K562 (cell line): ENCODE measurements at regions not wholly inside any gene's neighbourhood (a gene's known extent, or its start where the extent isn't known, plus 50 kb on each side); places are given as distances from the start of the nearest gene placed in this dataset.

ENCODE experiments used
- ATAC-seq: fragments of 200-7000 bp; cut with Tn5 transposase; 3 replicates; pipeline ENCODE4 v1.9.1; 2020; ENCODE audit warnings: moderate library complexity
- BruUV-seq: library from RNA; stranded (reverse); fragments of 400-500 nt; replicated peaks from 2 replicates; lab custom pipeline; 2021; lab: Mats Ljungman, UMichigan
- CTCF ChIA-PET: fragments of 300-600 bp; formaldehyde crosslinking; extraction: SDS; loops from one replicate; lab custom pipeline; 2021; ENCODE audit warnings: low intra/inter-chr PET ratio; lab: Yijun Ruan, JAX
- POLR2A ChIA-PET: fragments of 300-600, 350-650 bp; sonication (Branson Sonifier 250); formaldehyde crosslinking; extraction: SDS; loops from one replicate; lab custom pipeline; 2021; ENCODE audit warnings: antibody characterized with exemption, inconsistent platforms; lab: Yijun Ruan, JAX
- DNase-seq, 4 experiments: peaks; one replicate each; pipeline versions ENCODE4 v3.0.0 to v3.0.0-alpha.2; 2011 to 2018; ENCODE audit warnings: low spot score in 3 of 4, mixed read lengths in 3 of 4; ENCODE audit errors: extremely low read depth in 1 of 4
- FAIRE-seq: peaks from 2 replicates; lab custom pipeline; 2011; peaks lifted over from hg19 to GRCh38; lab: Jason Lieb, UNC
- H2AFZ ChIP-seq: 2 replicates; pipeline ENCODE4 v1.6.0; 2011; ENCODE audit warnings: low read depth, low read length, control low read depth, inconsistent platforms
- H3K27ac ChIP-seq: fragments of 200-600 bp; 3 replicates; pipeline ENCODE4 v1.8.0; 2011; ENCODE audit warnings: low read depth, mild to moderate bottlenecking, control low read depth, inconsistent platforms, low read length, moderate library complexity, mixed read lengths; ENCODE audit errors: extremely low read depth
- H3K27me3 ChIP-seq, 2 experiments: fragments of 300-600 bp in 1 of 2; 2 replicates in 1 of 2; 3 replicates in 1 of 2; pipeline versions ENCODE4 v1.6.0 to v1.8.0; 2011; ENCODE audit warnings: inconsistent platforms in 2 of 2, low read length in 2 of 2, mild to moderate bottlenecking in 1 of 2, mixed read lengths in 1 of 2, moderate library complexity in 1 of 2; ENCODE audit not compliant: control insufficient read depth in 2 of 2, insufficient read depth in 2 of 2
- H3K36me3 ChIP-seq: fragments of 300-600 bp; 3 replicates; pipeline ENCODE4 v1.8.0; 2011; ENCODE audit warnings: mild to moderate bottlenecking, low read length, inconsistent platforms; ENCODE audit not compliant: control insufficient read depth, insufficient read depth
- H3K4me1 ChIP-seq, 2 experiments: fragments of 200-600 bp in 1 of 2; replicated peaks in 1 of 2; 2 replicates in 1 of 2; 3 replicates in 1 of 2; pipeline versions ENCODE4 v1.5.1 to v1.8.0; 2011; ENCODE audit warnings: inconsistent platforms in 2 of 2, low read length in 2 of 2, mild to moderate bottlenecking in 1 of 2, mixed read lengths in 1 of 2, moderate library complexity in 1 of 2; ENCODE audit not compliant: control insufficient read depth in 2 of 2, insufficient read depth in 2 of 2
- H3K4me2 ChIP-seq: 2 replicates; pipeline ENCODE4 v1.6.1; 2011; ENCODE audit warnings: low read length, control low read depth, inconsistent platforms, mixed read lengths; ENCODE audit not compliant: insufficient read depth
- H3K4me3 ChIP-seq: fragments of 200-600 bp; sonication (generic), shearing (Covaris generic); 2 replicates; pipeline ENCODE4 v1.5.1; 2016; ENCODE audit warnings: control low read depth, inconsistent platforms
- H3K79me2 ChIP-seq: fragments of 200-600 bp; 3 replicates; pipeline ENCODE4 v1.8.0; 2011; ENCODE audit warnings: low read length, inconsistent platforms; ENCODE audit not compliant: control insufficient read depth, insufficient read depth
- H3K9ac ChIP-seq, 2 experiments: 2 replicates each; pipeline versions ENCODE4 v1.6.0 to v1.6.1; 2011; ENCODE audit warnings: low read depth in 2 of 2, low read length in 2 of 2, control low read depth in 1 of 2, inconsistent platforms in 1 of 2, mild to moderate bottlenecking in 1 of 2, mixed read lengths in 1 of 2; ENCODE audit not compliant: insufficient read depth in 1 of 2
- H3K9me1 ChIP-seq: one replicate; pipeline ENCODE4 v1.6.0; 2011; ENCODE audit warnings: inconsistent platforms, mild to moderate bottlenecking, low read length, moderate library complexity; ENCODE audit not compliant: control insufficient read depth, insufficient read depth
- H3K9me3 ChIP-seq: replicated peaks from 2 replicates; pipeline ENCODE4 v1.5.1; 2011; ENCODE audit warnings: low read depth, low read length, inconsistent platforms; ENCODE audit not compliant: control insufficient read depth, insufficient read depth
- H4K20me1 ChIP-seq: replicated peaks from 2 replicates; pipeline ENCODE4 v1.6.1; 2011; ENCODE audit warnings: low read length, inconsistent platforms, mixed read lengths; ENCODE audit not compliant: control insufficient read depth, insufficient read depth
- ARID1B ChIP-seq: fragments of 450-650 bp; IDR thresholded peaks from 2 replicates; pipeline ENCODE4 v1.6.1; 2016; ENCODE audit warnings: antibody characterized with exemption, mild to moderate bottlenecking, inconsistent platforms
- ASH1L ChIP-seq: fragments of 450-650 bp; IDR thresholded peaks from 2 replicates; pipeline ENCODE4 v1.6.1; 2018; ENCODE audit warnings: borderline replicate concordance, mild to moderate bottlenecking, low read depth; ENCODE audit not compliant: partially characterized antibody
- DPF2 ChIP-seq: fragments of 450-650 bp; IDR thresholded peaks from 2 replicates; pipeline ENCODE4 v1.6.1; 2016
- EP300 ChIP-seq: IDR thresholded peaks from 2 replicates; pipeline ENCODE4 v1.6.1; 2012; ENCODE audit warnings: low read length, improper control_type of control experiment
- GATA2 ChIP-seq: sonication (generic); formaldehyde crosslinking; IDR thresholded peaks from 2 replicates; pipeline ENCODE4 v1.4.0; 2020; ENCODE audit warnings: mild to moderate bottlenecking, missing genetic modification reagents
- GATAD2A ChIP-seq: fragments of 450-650 bp; IDR thresholded peaks from 2 replicates; pipeline ENCODE4 v1.6.1; 2017
- GTF3C2 ChIP-seq: IDR thresholded peaks from 3 replicates; pipeline ENCODE4 v1.6.1; 2011; ENCODE audit warnings: borderline replicate concordance, mild to moderate bottlenecking, moderate library complexity; ENCODE audit not compliant: insufficient read length; ENCODE audit errors: extremely low read depth
- HDGF ChIP-seq: fragments of 450-650 bp; IDR thresholded peaks from 2 replicates; pipeline ENCODE4 v1.6.1; 2016
- JUND ChIP-seq, 2 experiments: IDR thresholded peaks; 2 replicates in 1 of 2; 3 replicates in 1 of 2; pipeline ENCODE4 v1.6.1; 2011; ENCODE audit warnings: borderline replicate concordance in 2 of 2, low read depth in 2 of 2, low read length in 2 of 2, improper control_type of control experiment in 1 of 2, missing biosample characterization in 1 of 2, missing genetic modification characterization in 1 of 2, missing genetic modification reagents in 1 of 2
- MEIS2 ChIP-seq: fragments of 450-650 bp; IDR thresholded peaks from 2 replicates; pipeline ENCODE4 v1.6.1; 2014; ENCODE audit warnings: mild to moderate bottlenecking; ENCODE audit not compliant: partially characterized antibody
- NFE2 ChIP-seq: IDR thresholded peaks from 2 replicates; pipeline ENCODE4 v1.6.1; 2014; ENCODE audit warnings: antibody characterized with exemption, low read depth
- NFIC ChIP-seq: fragments of 450-650 bp; IDR thresholded peaks from 2 replicates; pipeline ENCODE4 v1.6.1; 2017; ENCODE audit warnings: mild to moderate bottlenecking, inconsistent platforms
- NRF1 ChIP-seq, 2 experiments: fragments of 450-650 bp; IDR thresholded peaks in 1 of 2; conservative IDR thresholded peaks in 1 of 2; 2 replicates each; pipeline ENCODE4 v1.6.1; 2014; ENCODE audit warnings: mild to moderate bottlenecking in 2 of 2
- VEZF1 ChIP-seq: fragments of 200-800 bp; sonication (Bioruptor generic); IDR thresholded peaks from 2 replicates; pipeline ENCODE4 v1.6.1; 2017; ENCODE audit warnings: missing genetic modification characterization, missing compliant biosample characterization
- ZEB2 ChIP-seq: fragments of 450-650 bp; IDR thresholded peaks from 2 replicates; pipeline ENCODE4 v1.6.1; 2016
- ZNF311 ChIP-seq: fragments of 250-450 bp; sonication (Bioruptor Pico); IDR thresholded peaks from 2 replicates; pipeline ENCODE4 v1.4.0; 2020; ENCODE audit warnings: mild to moderate bottlenecking, moderate library complexity
- WGBS: fragments of 100-300 bp; shearing (Covaris generic); methylation state at CpG from one replicate; pipeline ENCODE4 v1.1.6; 2016; ENCODE audit warnings: low coverage, mixed read lengths; ENCODE audit not compliant: insufficient coverage; ENCODE audit errors: missing lambda C conversion rate; 5-methylcytosine and 5-hydroxymethylcytosine counted together
- in situ Hi-C: fragments of 300-500 bp; cut with MboI; formaldehyde crosslinking; loops from 4 replicates; pipeline ENCODE4 v1.15.0; 2018; ENCODE audit warnings: inconsistent platforms, mixed read lengths
- intact Hi-C: fragments of 100-400 bp; cut with micrococcal nuclease; formaldehyde crosslinking; loops from 2 replicates; pipeline ENCODE4 v1.14.2; 2022
- TF ChIP-seq, protein P1 (sequence below): fragments of 450-650 bp; IDR thresholded peaks from 2 replicates; pipeline ENCODE4 v1.6.1; 2014; ENCODE audit warnings: low read depth, mild to moderate bottlenecking, moderate library complexity, borderline replicate concordance

DNA sequence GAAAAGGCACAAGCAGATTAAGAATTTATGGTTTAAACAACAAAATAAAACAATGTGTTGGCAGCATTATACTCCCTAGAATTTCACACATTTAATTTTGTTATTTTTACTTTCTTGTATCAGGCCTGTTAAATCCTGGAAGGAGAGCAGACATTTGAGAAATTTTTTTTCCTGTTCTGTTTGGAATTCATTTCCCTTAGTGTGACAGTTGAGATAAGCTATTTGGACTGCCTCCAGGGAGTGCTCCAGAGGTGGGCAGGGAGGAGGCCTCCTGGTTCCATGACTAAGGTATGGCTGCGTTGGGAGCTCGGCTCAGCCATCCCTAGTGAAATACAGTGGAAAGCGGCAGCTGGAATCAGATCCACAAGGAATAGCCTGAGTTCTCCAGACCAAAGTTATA lies 185.7 kb downstream of the KCNRG start:
- Histone ChIP-seq H3K27me3 (no peaks in the 10 kb centered on the region), H3K9ac (peak overlapping the region; percentile 53 to 60; a peak in 3 of 4 replicates), H3K4me3 (no peak overlapping the region), H3K4me1 (peaks cover 11 to 40% of the 10 kb centered on the region in 2 experiments), H3K36me3 (no peaks in the 10 kb centered on the region; the same call in 2 of the 3 replicates), H3K9me3 (no peaks in the 10 kb centered on the region), H3K27ac (peak overlapping the region; percentile 67), H2AFZ (peak overlapping the region; percentile 45), H3K79me2 (peaks cover 29% of the 10 kb centered on the region), H4K20me1 (no peaks in the 10 kb centered on the region; the same call in 1 of the 2 replicates), H3K9me1 (peaks cover 2% of the 10 kb centered on the region), H3K4me2 (peak overlapping the region; percentile 66)
- in situ Hi-C loops (no loop called here), intact Hi-C loops (loop anchor here (10.0 kb wide), 1 partner anchor 714 kb away; no protein-coding TSS in a partner anchor)
- 17% methylated on average over 1 of the region's 3 CpGs for WGBS
- POLR2A ChIA-PET, result interaction anchor here (0.6 to 1.8 kb wide), 5 partner anchors 8 to 31 kb away, joined by 3 to 15 read pairs (median 5); no protein-coding TSS in a partner anchor
- ATAC-seq (peak; percentile 74), DNase-seq (peak; percentile 13 to 67 (median 33)), FAIRE-seq (peak; percentile 86)
- CTCF ChIA-PET, result no interaction called here
- BruUV-seq, result no TSS peak
- TF ChIP-seq JUND (IDR thresholded peaks at IDR 0.05; ENCODE audit: borderline replicate concordance, low read depth, low read length) (peak; percentile 8; the same call in 1 of the 2 replicates), JUND (tag; IDR thresholded peaks at IDR 0.05; ENCODE audit: borderline replicate concordance, low read depth, low read length) (no peak; the same call in 2 of the 3 replicates), GATAD2A (no peak), ARID1B (peak; percentile 61), NFE2 (0 out of 2 replicates have a peak, but pooled peaks have one; percentile 17), NRF1 (conservative IDR thresholded peaks at IDR 0.05 in 1 of 2, IDR thresholded peaks at IDR 0.05 in 1 of 2) (0 out of 4 replicates have a peak, but pooled peaks have one; percentile 22 to 27), ZNF311 (CRISPR knock-in tag) (no peak), VEZF1 (CRISPR knock-in tag) (0 out of 2 replicates have a peak, but pooled peaks have one; percentile 32), HDGF (no peak), EP300 (peak; percentile 62), ZEB2 (0 out of 2 replicates have a peak, but pooled peaks have one; percentile 25), ASH1L (no peak), NFIC (peak; percentile 86), GTF3C2 (no peak), GATA2 (CRISPR knock-in tag) (0 out of 2 replicates have a peak, but pooled peaks have one; percentile 4), DPF2 (peak; percentile 64; the same call in 1 of the 2 replicates), MEIS2 (peak; percentile 20)
- TF ChIP-seq, protein P1, sequence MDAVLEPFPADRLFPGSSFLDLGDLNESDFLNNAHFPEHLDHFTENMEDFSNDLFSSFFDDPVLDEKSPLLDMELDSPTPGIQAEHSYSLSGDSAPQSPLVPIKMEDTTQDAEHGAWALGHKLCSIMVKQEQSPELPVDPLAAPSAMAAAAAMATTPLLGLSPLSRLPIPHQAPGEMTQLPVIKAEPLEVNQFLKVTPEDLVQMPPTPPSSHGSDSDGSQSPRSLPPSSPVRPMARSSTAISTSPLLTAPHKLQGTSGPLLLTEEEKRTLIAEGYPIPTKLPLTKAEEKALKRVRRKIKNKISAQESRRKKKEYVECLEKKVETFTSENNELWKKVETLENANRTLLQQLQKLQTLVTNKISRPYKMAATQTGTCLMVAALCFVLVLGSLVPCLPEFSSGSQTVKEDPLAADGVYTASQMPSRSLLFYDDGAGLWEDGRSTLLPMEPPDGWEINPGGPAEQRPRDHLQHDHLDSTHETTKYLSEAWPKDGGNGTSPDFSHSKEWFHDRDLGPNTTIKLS, result no peak
